Keratinocyte (primary cell): ENCODE measurements at regions not wholly inside any gene's neighbourhood (a gene's known extent, or its start where the extent isn't known, plus 50 kb on each side); places are given as distances from the start of the nearest gene placed in this dataset.

ENCODE experiments used
- DNase-seq: peaks from one replicate; pipeline ENCODE4 v3.0.0-alpha.2; 2011; ENCODE audit warnings: low read depth, missing footprints, low spot score
- FAIRE-seq: peaks from 2 replicates; lab custom pipeline; 2011; peaks lifted over from hg19 to GRCh38; lab: Jason Lieb, UNC
- H2AFZ ChIP-seq: 2 replicates; pipeline ENCODE4 v1.6.0; 2012; ENCODE audit warnings: low read length, control low read depth, inconsistent platforms; ENCODE audit not compliant: control insufficient read depth
- H3K27ac ChIP-seq: 2 replicates; pipeline ENCODE4 v1.5.1; 2011; ENCODE audit warnings: low read length; ENCODE audit not compliant: control insufficient read depth, insufficient read depth
- H3K27me3 ChIP-seq: 3 replicates; pipeline ENCODE4 v1.6.0; 2011; ENCODE audit warnings: low read length; ENCODE audit not compliant: control insufficient read depth, insufficient read depth; ENCODE audit errors: extremely low read depth
- H3K36me3 ChIP-seq, 2 experiments: 2 replicates in 1 of 2; 3 replicates in 1 of 2; pipeline ENCODE4 v1.5.1; 2011; ENCODE audit warnings: low read length in 2 of 2, mild to moderate bottlenecking in 1 of 2; ENCODE audit not compliant: control insufficient read depth in 2 of 2, insufficient read depth in 2 of 2; ENCODE audit errors: extremely low read depth in 1 of 2
- H3K4me1 ChIP-seq: 3 replicates; pipeline ENCODE4 v1.5.1; 2011; ENCODE audit warnings: low read length; ENCODE audit not compliant: control insufficient read depth, insufficient read depth; ENCODE audit errors: extremely low read depth
- H3K4me2 ChIP-seq: 3 replicates; pipeline ENCODE4 v1.6.0; 2011; ENCODE audit warnings: low read depth, low read length; ENCODE audit not compliant: control insufficient read depth, insufficient read depth; ENCODE audit errors: extremely low read depth
- H3K4me3 ChIP-seq, 3 experiments: fragments of 200-600 bp in 1 of 3; sonication (generic) in 1 of 3; 2 replicates in 2 of 3; 3 replicates in 1 of 3; pipeline ENCODE4 v1.5.1; 2011 to 2016; ENCODE audit warnings: low read length in 3 of 3, mild to moderate bottlenecking in 3 of 3, control low read depth in 2 of 3, inconsistent platforms in 1 of 3, low read depth in 1 of 3, mixed read lengths in 1 of 3, mixed run types in 1 of 3, moderate library complexity in 1 of 3; ENCODE audit not compliant: control insufficient read depth in 2 of 3, insufficient read depth in 2 of 3; ENCODE audit errors: extremely low read depth in 1 of 3
- H3K79me2 ChIP-seq: 2 replicates; pipeline ENCODE4 v1.6.0; 2012; ENCODE audit warnings: low read length; ENCODE audit not compliant: control insufficient read depth, insufficient read depth
- H3K9ac ChIP-seq: 3 replicates; pipeline ENCODE4 v1.6.0; 2011; ENCODE audit warnings: low read length; ENCODE audit not compliant: control insufficient read depth, insufficient read depth; ENCODE audit errors: extremely low read depth
- H3K9me1 ChIP-seq: 3 replicates; pipeline ENCODE4 v1.6.0; 2011; ENCODE audit warnings: low read length; ENCODE audit not compliant: control insufficient read depth, insufficient read depth; ENCODE audit errors: extremely low read depth
- H3K9me3 ChIP-seq: 2 replicates; pipeline ENCODE4 v1.5.1; 2012; ENCODE audit warnings: low read depth, low read length; ENCODE audit not compliant: control insufficient read depth
- H4K20me1 ChIP-seq: 3 replicates; pipeline ENCODE4 v1.6.0; 2011; ENCODE audit warnings: low read length; ENCODE audit not compliant: control insufficient read depth, insufficient read depth; ENCODE audit errors: extremely low read depth
- CTCF ChIP-seq, 3 experiments: IDR thresholded peaks in 1 of 3; conservative IDR thresholded peaks in 1 of 3; optimal IDR thresholded peaks in 1 of 3; 2 replicates in 2 of 3; 3 replicates in 1 of 3; pipeline versions ENCODE3 to v1.5.1; 2011; ENCODE audit warnings: low read length in 3 of 3, mild to moderate bottlenecking in 3 of 3, moderate library complexity in 2 of 3, control low read depth in 1 of 3, inconsistent platforms in 1 of 3; ENCODE audit not compliant: insufficient read depth in 2 of 3; ENCODE audit errors: extremely low read depth in 1 of 3
- EZH2 ChIP-seq: IDR thresholded peaks from one replicate; pipeline ENCODE4 v1.6.1; 2012; ENCODE audit warnings: inconsistent platforms, mild to moderate bottlenecking, low read length, moderate library complexity
- dilution Hi-C: fragments of 300-500 bp; cut with MboI; formaldehyde crosslinking; loops from one replicate; pipeline ENCODE4 v1.7.0; 2020; ENCODE audit warnings: low sequenced_read_pairs; ENCODE audit not compliant: extremely low pct_ligation_motif_present

- DNase-seq (no peak), FAIRE-seq (no peak)
- dilution Hi-C loops, result no loop called here
- H3K9me1 ChIP-seq, result no peaks in the 10 kb centered on the region
- H3K9me3 ChIP-seq, result no peaks in the 10 kb centered on the region
- no peak overlapping the region for H3K9ac ChIP-seq
- no peak overlapping the region for H3K27ac ChIP-seq
- no peaks in the 10 kb centered on the region for H4K20me1 ChIP-seq
- TF ChIP-seq EZH2 (no peak), CTCF (optimal IDR thresholded peaks at IDR 0.05 in 1 of 3, IDR thresholded peaks at IDR 0.05 in 1 of 3, conservative IDR thresholded peaks at IDR 0.05 in 1 of 3; ENCODE audit: extremely low read depth in 1 of 3, insufficient read depth in 2 of 3, low read length in 3 of 3) (no peak)
- no peaks in the 10 kb centered on the region for H3K27me3 ChIP-seq
- H2AFZ ChIP-seq, result no peak overlapping the region
- no peak overlapping the region for H3K4me3 ChIP-seq
- H3K36me3 ChIP-seq, result no peaks in the 10 kb centered on the region
- no peaks in the 10 kb centered on the region for H3K79me2 ChIP-seq
- no peaks in the 10 kb centered on the region for H3K4me1 ChIP-seq
- no peak overlapping the region for H3K4me2 ChIP-seq
These were observed 276.9 kb downstream of the MYCN start for GRCh38 chr2:16217291-16217690.

- H3K9me1 ChIP-seq, result no peaks in the 10 kb centered on the region
- no peaks in the 10 kb centered on the region for H3K9me3 ChIP-seq
- no peak overlapping the region for H3K4me3 ChIP-seq
- H3K36me3 ChIP-seq, result no peaks in the 10 kb centered on the region
- dilution Hi-C loops, result no loop called here
- H3K27me3 ChIP-seq, result no peaks in the 10 kb centered on the region
- no peak overlapping the region for H2AFZ ChIP-seq
- FAIRE-seq, result no peak
- no peaks in the 10 kb centered on the region for H4K20me1 ChIP-seq
- H3K4me1 ChIP-seq, result no peaks in the 10 kb centered on the region
- TF ChIP-seq CTCF (optimal IDR thresholded peaks at IDR 0.05 in 1 of 3, IDR thresholded peaks at IDR 0.05 in 1 of 3, conservative IDR thresholded peaks at IDR 0.05 in 1 of 3; ENCODE audit: extremely low read depth in 1 of 3, insufficient read depth in 2 of 3, low read length in 3 of 3) (no peak), EZH2 (no peak)
- DNase-seq, result no peak
- no peak overlapping the region for H3K27ac ChIP-seq
- no peaks in the 10 kb centered on the region for H3K79me2 ChIP-seq
- no peak overlapping the region for H3K4me2 ChIP-seq
- no peak overlapping the region for H3K9ac ChIP-seq
These were observed 276.2 kb downstream of the MYCN start for GRCh38 chr2:16216558-16216945.
